K562 (cell line): ENCODE measurements at regions not wholly inside any gene's neighbourhood (a gene's known extent, or its start where the extent isn't known, plus 50 kb on each side); places are given as distances from the start of the nearest gene placed in this dataset.

Source experiments
- ATAC-seq: fragments of 200-7000 bp; cut with Tn5 transposase; 3 replicates; pipeline ENCODE4 v1.9.1; 2020; ENCODE audit warnings: moderate library complexity
- BruUV-seq: library from RNA; stranded (reverse); fragments of 400-500 nt; replicated peaks from 2 replicates; lab custom pipeline; 2021; lab: Mats Ljungman, UMichigan
- CTCF ChIA-PET: fragments of 300-600 bp; formaldehyde crosslinking; extraction: SDS; loops from one replicate; lab custom pipeline; 2021; ENCODE audit warnings: low intra/inter-chr PET ratio; lab: Yijun Ruan, JAX
- POLR2A ChIA-PET: fragments of 300-600, 350-650 bp; sonication (Branson Sonifier 250); formaldehyde crosslinking; extraction: SDS; loops from one replicate; lab custom pipeline; 2021; ENCODE audit warnings: antibody characterized with exemption, inconsistent platforms; lab: Yijun Ruan, JAX
- DNase-seq, 4 experiments: peaks; one replicate each; pipeline versions ENCODE4 v3.0.0 to v3.0.0-alpha.2; 2011 to 2018; ENCODE audit warnings: low spot score in 3 of 4, mixed read lengths in 3 of 4; ENCODE audit errors: extremely low read depth in 1 of 4
- FAIRE-seq: peaks from 2 replicates; lab custom pipeline; 2011; peaks lifted over from hg19 to GRCh38; lab: Jason Lieb, UNC
- H2AFZ ChIP-seq: 2 replicates; pipeline ENCODE4 v1.6.0; 2011; ENCODE audit warnings: low read depth, low read length, control low read depth, inconsistent platforms
- H3K27ac ChIP-seq: fragments of 200-600 bp; 3 replicates; pipeline ENCODE4 v1.8.0; 2011; ENCODE audit warnings: low read depth, mild to moderate bottlenecking, control low read depth, inconsistent platforms, low read length, moderate library complexity, mixed read lengths; ENCODE audit errors: extremely low read depth
- H3K27me3 ChIP-seq, 2 experiments: fragments of 300-600 bp in 1 of 2; 2 replicates in 1 of 2; 3 replicates in 1 of 2; pipeline versions ENCODE4 v1.6.0 to v1.8.0; 2011; ENCODE audit warnings: inconsistent platforms in 2 of 2, low read length in 2 of 2, mild to moderate bottlenecking in 1 of 2, mixed read lengths in 1 of 2, moderate library complexity in 1 of 2; ENCODE audit not compliant: control insufficient read depth in 2 of 2, insufficient read depth in 2 of 2
- H3K36me3 ChIP-seq: fragments of 300-600 bp; 3 replicates; pipeline ENCODE4 v1.8.0; 2011; ENCODE audit warnings: mild to moderate bottlenecking, low read length, inconsistent platforms; ENCODE audit not compliant: control insufficient read depth, insufficient read depth
- H3K4me1 ChIP-seq, 2 experiments: fragments of 200-600 bp in 1 of 2; replicated peaks in 1 of 2; 2 replicates in 1 of 2; 3 replicates in 1 of 2; pipeline versions ENCODE4 v1.5.1 to v1.8.0; 2011; ENCODE audit warnings: inconsistent platforms in 2 of 2, low read length in 2 of 2, mild to moderate bottlenecking in 1 of 2, mixed read lengths in 1 of 2, moderate library complexity in 1 of 2; ENCODE audit not compliant: control insufficient read depth in 2 of 2, insufficient read depth in 2 of 2
- H3K4me2 ChIP-seq: 2 replicates; pipeline ENCODE4 v1.6.1; 2011; ENCODE audit warnings: low read length, control low read depth, inconsistent platforms, mixed read lengths; ENCODE audit not compliant: insufficient read depth
- H3K4me3 ChIP-seq: fragments of 200-600 bp; sonication (generic), shearing (Covaris generic); 2 replicates; pipeline ENCODE4 v1.5.1; 2016; ENCODE audit warnings: control low read depth, inconsistent platforms
- H3K79me2 ChIP-seq: fragments of 200-600 bp; 3 replicates; pipeline ENCODE4 v1.8.0; 2011; ENCODE audit warnings: low read length, inconsistent platforms; ENCODE audit not compliant: control insufficient read depth, insufficient read depth
- H3K9ac ChIP-seq, 2 experiments: 2 replicates each; pipeline versions ENCODE4 v1.6.0 to v1.6.1; 2011; ENCODE audit warnings: low read depth in 2 of 2, low read length in 2 of 2, control low read depth in 1 of 2, inconsistent platforms in 1 of 2, mild to moderate bottlenecking in 1 of 2, mixed read lengths in 1 of 2; ENCODE audit not compliant: insufficient read depth in 1 of 2
- H3K9me1 ChIP-seq: one replicate; pipeline ENCODE4 v1.6.0; 2011; ENCODE audit warnings: inconsistent platforms, mild to moderate bottlenecking, low read length, moderate library complexity; ENCODE audit not compliant: control insufficient read depth, insufficient read depth
- H3K9me3 ChIP-seq: replicated peaks from 2 replicates; pipeline ENCODE4 v1.5.1; 2011; ENCODE audit warnings: low read depth, low read length, inconsistent platforms; ENCODE audit not compliant: control insufficient read depth, insufficient read depth
- H4K20me1 ChIP-seq: replicated peaks from 2 replicates; pipeline ENCODE4 v1.6.1; 2011; ENCODE audit warnings: low read length, inconsistent platforms, mixed read lengths; ENCODE audit not compliant: control insufficient read depth, insufficient read depth
- E2F1 ChIP-seq: sonication (generic); formaldehyde crosslinking; IDR thresholded peaks from 2 replicates; pipeline ENCODE4 v1.8.1; 2023; ENCODE audit warnings: mild to moderate bottlenecking, missing genetic modification reagents, moderate library complexity
- E2F6 ChIP-seq, 2 experiments: IDR thresholded peaks; 2 replicates each; pipeline ENCODE4 v1.6.1; 2011; ENCODE audit warnings: borderline replicate concordance in 1 of 2, control low read depth in 1 of 2, low read depth in 1 of 2, low read length in 1 of 2, mild to moderate bottlenecking in 1 of 2, mixed read lengths in 1 of 2, moderate library complexity in 1 of 2; ENCODE audit not compliant: insufficient read depth in 1 of 2, insufficient read length in 1 of 2, poor library complexity in 1 of 2, severe bottlenecking in 1 of 2; ENCODE audit errors: extremely low read depth in 1 of 2
- EHMT2 ChIP-seq: fragments of 450-650 bp; IDR thresholded peaks from 2 replicates; pipeline ENCODE4 v1.6.1; 2018; ENCODE audit warnings: antibody characterized with exemption
- ETV5 ChIP-seq: sonication (generic); formaldehyde crosslinking; IDR thresholded peaks from 2 replicates; pipeline ENCODE4 v1.4.0; 2020; ENCODE audit warnings: low read depth, mild to moderate bottlenecking, missing genetic modification reagents
- ID3 ChIP-seq, 2 experiments: fragments of 250-450 bp in 1 of 2; fragments of 450-650 bp in 1 of 2; sonication (Bioruptor Pico) in 1 of 2; IDR thresholded peaks; 2 replicates each; pipeline versions ENCODE4 v1.6.1 to v1.8.0; 2016 to 2021; ENCODE audit warnings: mild to moderate bottlenecking in 2 of 2, moderate library complexity in 2 of 2, missing compliant biosample characterization in 1 of 2, missing genetic modification characterization in 1 of 2
- MCM3 ChIP-seq: fragments of 450-650 bp; IDR thresholded peaks from 2 replicates; pipeline ENCODE4 v1.6.1; 2016
- MITF ChIP-seq: IDR thresholded peaks from 2 replicates; pipeline ENCODE4 v1.6.1; 2014; ENCODE audit warnings: antibody characterized with exemption
- PATZ1 ChIP-seq: fragments of 250-450 bp; sonication (Bioruptor Pico); IDR thresholded peaks from 2 replicates; pipeline ENCODE4 v1.5.0; 2020; ENCODE audit warnings: mild to moderate bottlenecking, borderline replicate concordance
- PCBP1 ChIP-seq: fragments of 200-400 bp; formaldehyde crosslinking; IDR thresholded peaks from 2 replicates; pipeline ENCODE4 v1.6.1; 2018; ENCODE audit warnings: mild to moderate bottlenecking, low read depth, low read length; ENCODE audit not compliant: poor library complexity, severe bottlenecking
- SRSF1 ChIP-seq: fragments of 200-400 bp; formaldehyde crosslinking; IDR thresholded peaks from 2 replicates; pipeline ENCODE4 v1.6.1; 2017; ENCODE audit warnings: mild to moderate bottlenecking, low read depth, low read length, moderate library complexity
- TCF7 ChIP-seq: sonication (generic); IDR thresholded peaks from 2 replicates; pipeline ENCODE4 v1.6.1; 2016; ENCODE audit warnings: antibody characterized with exemption, borderline replicate concordance
- ZNF668 ChIP-seq: fragments of 250-450 bp; sonication (Bioruptor Pico); IDR thresholded peaks from 2 replicates; pipeline ENCODE4 v1.8.0; 2022; ENCODE audit warnings: mild to moderate bottlenecking, inconsistent platforms
- WGBS: fragments of 100-300 bp; shearing (Covaris generic); methylation state at CpG from one replicate; pipeline ENCODE4 v1.1.6; 2016; ENCODE audit warnings: low coverage, mixed read lengths; ENCODE audit not compliant: insufficient coverage; ENCODE audit errors: missing lambda C conversion rate; 5-methylcytosine and 5-hydroxymethylcytosine counted together
- in situ Hi-C: fragments of 300-500 bp; cut with MboI; formaldehyde crosslinking; loops from 4 replicates; pipeline ENCODE4 v1.15.0; 2018; ENCODE audit warnings: inconsistent platforms, mixed read lengths
- intact Hi-C: fragments of 100-400 bp; cut with micrococcal nuclease; formaldehyde crosslinking; loops from 2 replicates; pipeline ENCODE4 v1.14.2; 2022

- WGBS = 2% methylated on average over 10 of the region's 10 CpGs
- H2AFZ ChIP-seq = no peak overlapping the region
- H3K4me2 ChIP-seq = no peak overlapping the region
- BruUV-seq = no TSS peak
- no peaks in the 10 kb centered on the region for H3K36me3 ChIP-seq
- no peak overlapping the region for H3K4me3 ChIP-seq
- peaks cover 8 to 10% of the 10 kb centered on the region in 2 experiments; a peak in 3 of 5 replicates for H3K27me3 ChIP-seq
- no peaks in the 10 kb centered on the region for H3K9me1 ChIP-seq
- ChIA-PET POLR2A (no interaction called here), CTCF (no interaction called here)
- H3K27ac ChIP-seq = no peak overlapping the region
- FAIRE-seq = no peak
- no peak for ATAC-seq
- no peak for DNase-seq
- no peaks in the 10 kb centered on the region for H3K4me1 ChIP-seq
- no peaks in the 10 kb centered on the region for H3K9me3 ChIP-seq
- in situ Hi-C loops (no loop called here), intact Hi-C loops (loop anchor here (10.0 kb wide), 1 partner anchor 386 kb away; no protein-coding TSS in a partner anchor)
- H3K79me2 ChIP-seq = no peaks in the 10 kb centered on the region
- no peak overlapping the region for H3K9ac ChIP-seq
- no peaks in the 10 kb centered on the region for H4K20me1 ChIP-seq
- TF ChIP-seq E2F6 (IDR thresholded peaks at IDR 0.05; ENCODE audit: borderline replicate concordance in 1 of 2, extremely low read depth in 1 of 2, insufficient read depth in 1 of 2, insufficient read length in 1 of 2, low read depth in 1 of 2, low read length in 1 of 2, poor library complexity in 1 of 2, severe bottlenecking in 1 of 2) = no peak
- TF ChIP-seq MCM3 = no peak
- no peak for TF ChIP-seq ETV5 (CRISPR knock-in tag)
- no peak for TF ChIP-seq PATZ1 (CRISPR knock-in tag)
- no peak for TF ChIP-seq ID3 (CRISPR knock-in tag; IDR thresholded peaks at IDR 0.05)
- TF ChIP-seq ID3 (tag; IDR thresholded peaks at IDR 0.05) = no peak
- TF ChIP-seq E2F1 (CRISPR knock-in tag) = no peak
- no peak for TF ChIP-seq ZNF668 (CRISPR knock-in tag)
- TF ChIP-seq EHMT2 = no peak
- no peak for TF ChIP-seq SRSF1
- TF ChIP-seq MITF = no peak
- TF ChIP-seq TCF7 = no peak
- TF ChIP-seq PCBP1 = no peak
These were observed 520.8 kb upstream of the ZFHX3 start for GRCh38 chr16:73568769-73569168.
